GM19455 (cell line): ENCODE measurements at regions not wholly inside any gene's neighbourhood (a gene's known extent, or its start where the extent isn't known, plus 50 kb on each side); places are given as distances from the start of the nearest gene placed in this dataset.
A peak's percentile ranks its signal among the peaks of the same experiment; 100 is the strongest.
"Not testable (repeated sequence)": the region's sequence is repeated elsewhere in the genome, so short reads cannot be mapped to it uniquely, and the experiment has no call there.

Experiments used
- ATAC-seq: cut with Tn5 transposase; IDR thresholded peaks from one replicate; pipeline ENCODE4 v1.9.1; 2021; ENCODE audit not compliant: unreplicated experiment

DNA sequence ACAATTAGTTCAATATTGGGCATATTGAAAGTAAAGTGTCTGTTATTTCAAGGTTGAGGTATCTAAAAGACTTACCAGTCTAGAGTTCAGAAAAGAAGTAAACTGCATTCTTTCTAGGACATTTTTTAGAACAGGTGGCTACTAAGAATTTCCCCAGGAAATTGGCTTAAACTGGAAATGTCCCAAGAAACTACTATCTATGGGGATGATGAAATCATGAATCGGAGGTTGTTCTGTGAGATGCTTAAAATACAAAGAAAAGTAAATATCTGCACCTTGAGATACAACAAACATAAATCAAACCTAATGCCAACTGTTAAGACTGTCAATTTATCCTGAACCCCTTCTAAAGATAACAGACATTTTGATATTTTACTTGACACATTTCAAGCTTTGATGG is 226.5 kb upstream of the NREP start:
- ATAC-seq: no peak

GRCh38 chr5:111977436-111977829 is 220.4 kb upstream of the NREP start:
- ATAC-seq: no peak

- no peak for ATAC-seq
These were observed 219.9 kb upstream of the NREP start for GRCh38 chr5:111976705-111977435.

GRCh38 chr5:111975133-111975532 is 218.1 kb upstream of the NREP start:
- ATAC-seq: no peak

DNA sequence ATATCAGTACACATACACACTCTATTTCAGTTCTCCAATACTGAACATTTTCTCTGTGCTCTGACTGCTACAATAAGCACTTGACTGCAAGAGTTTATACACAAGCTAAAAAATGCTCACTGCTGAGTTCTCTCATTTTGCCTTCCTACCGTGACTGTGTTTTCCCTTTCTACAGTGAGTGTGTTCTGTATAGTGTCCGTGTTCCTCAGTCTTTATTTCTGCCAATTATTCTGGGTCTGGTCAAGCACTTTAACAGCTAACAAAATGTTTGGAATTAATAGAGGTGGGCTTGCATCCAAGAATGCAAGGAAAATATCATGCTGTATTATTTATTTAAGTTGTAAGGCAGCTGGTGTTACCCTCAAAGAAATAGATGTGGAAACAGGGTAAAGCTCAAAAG is 217.0 kb upstream of the NREP start:
- no peak for ATAC-seq

- ATAC-seq: no peak
These were observed 215.6 kb upstream of the NREP start for GRCh38 chr5:111972548-111972947.

- ATAC-seq: no peak
These were observed 215.1 kb upstream of the NREP start for GRCh38 chr5:111972080-111972479.

DNA sequence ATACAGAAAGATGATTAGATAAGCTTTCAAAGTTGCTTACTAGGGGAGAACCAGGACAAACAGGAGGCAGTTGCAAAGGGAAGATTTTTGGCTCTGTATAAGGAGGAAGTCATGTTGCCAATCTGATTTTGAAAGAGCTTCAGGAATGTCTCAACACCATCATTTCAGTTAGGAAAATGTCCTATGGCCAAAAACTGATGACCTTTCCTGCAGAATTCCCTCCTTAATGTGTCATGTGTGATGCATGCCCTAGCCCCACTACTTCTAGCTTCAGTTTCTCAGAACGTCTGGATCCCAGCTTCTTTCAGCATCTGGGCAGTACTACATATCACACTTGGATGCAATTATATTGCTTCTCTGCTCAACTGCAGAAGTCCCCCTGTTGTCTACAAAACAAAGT is 211.5 kb upstream of the NREP start:
- ATAC-seq: no peak

DNA sequence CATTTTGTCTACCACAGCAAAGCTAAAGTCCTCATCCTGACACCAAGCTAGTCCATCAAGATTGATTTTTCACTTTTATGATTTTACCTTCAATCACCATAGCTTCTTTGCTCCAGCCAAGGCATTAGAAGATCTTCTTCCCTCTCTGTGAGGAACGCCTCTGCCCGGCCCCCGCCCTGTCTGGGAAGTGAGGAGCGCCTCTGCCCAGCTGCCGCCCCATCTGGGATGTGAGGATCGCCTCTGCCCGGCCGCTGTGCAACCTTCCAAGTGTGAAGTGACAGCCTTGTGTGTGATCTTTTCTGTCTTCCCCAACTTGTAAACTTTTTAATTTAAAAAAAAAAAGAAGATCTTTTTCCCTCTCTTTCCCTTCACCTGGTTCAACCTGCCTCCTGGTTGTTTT is 210.5 kb upstream of the NREP start:
- ATAC-seq: no peak

DNA sequence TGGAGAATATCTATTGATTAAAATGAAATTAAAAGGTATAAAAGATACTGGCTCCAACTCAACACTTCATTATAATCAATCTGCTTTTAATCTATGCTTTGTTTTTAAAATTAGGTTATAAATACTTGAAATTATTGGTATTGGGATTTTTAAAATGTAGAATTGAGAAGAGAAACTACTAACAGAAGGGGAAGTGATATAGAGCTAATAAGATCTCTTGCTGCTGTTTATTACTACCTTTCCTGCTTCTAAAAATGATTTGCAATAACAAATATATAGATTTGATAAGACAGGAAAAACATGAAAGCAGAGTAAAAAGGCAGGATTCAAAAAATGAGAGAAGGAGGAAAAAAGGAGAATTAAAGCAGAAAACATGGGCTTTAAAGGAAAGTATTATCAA is 209.3 kb upstream of the NREP start:
- ATAC-seq: no peak

- no peak for ATAC-seq
These were observed 206.6 kb upstream of the NREP start for GRCh38 chr5:111963555-111963954.

- ATAC-seq: no peak
These were observed 205.9 kb upstream of the NREP start for GRCh38 chr5:111962906-111963305.

DNA sequence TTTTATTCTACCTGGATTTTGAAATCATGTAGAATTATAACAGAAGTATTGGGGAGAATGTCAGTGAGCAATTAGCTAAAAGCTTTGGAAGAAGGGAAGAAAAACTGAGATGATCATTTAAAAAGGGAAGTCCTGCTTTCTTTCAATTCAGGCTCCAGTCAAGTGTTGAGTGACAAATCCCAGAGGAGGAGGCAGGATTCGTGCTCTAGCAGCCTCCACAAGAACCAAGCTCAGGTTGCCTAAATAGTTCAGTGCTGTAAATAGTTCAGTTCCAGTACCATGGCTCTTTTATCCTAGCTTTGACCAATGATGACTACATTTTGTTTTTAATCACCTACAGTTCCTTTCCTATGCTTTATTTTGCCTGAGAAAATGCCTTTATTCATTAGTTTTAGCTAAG is 204.9 kb upstream of the NREP start:
- ATAC-seq: no peak

DNA sequence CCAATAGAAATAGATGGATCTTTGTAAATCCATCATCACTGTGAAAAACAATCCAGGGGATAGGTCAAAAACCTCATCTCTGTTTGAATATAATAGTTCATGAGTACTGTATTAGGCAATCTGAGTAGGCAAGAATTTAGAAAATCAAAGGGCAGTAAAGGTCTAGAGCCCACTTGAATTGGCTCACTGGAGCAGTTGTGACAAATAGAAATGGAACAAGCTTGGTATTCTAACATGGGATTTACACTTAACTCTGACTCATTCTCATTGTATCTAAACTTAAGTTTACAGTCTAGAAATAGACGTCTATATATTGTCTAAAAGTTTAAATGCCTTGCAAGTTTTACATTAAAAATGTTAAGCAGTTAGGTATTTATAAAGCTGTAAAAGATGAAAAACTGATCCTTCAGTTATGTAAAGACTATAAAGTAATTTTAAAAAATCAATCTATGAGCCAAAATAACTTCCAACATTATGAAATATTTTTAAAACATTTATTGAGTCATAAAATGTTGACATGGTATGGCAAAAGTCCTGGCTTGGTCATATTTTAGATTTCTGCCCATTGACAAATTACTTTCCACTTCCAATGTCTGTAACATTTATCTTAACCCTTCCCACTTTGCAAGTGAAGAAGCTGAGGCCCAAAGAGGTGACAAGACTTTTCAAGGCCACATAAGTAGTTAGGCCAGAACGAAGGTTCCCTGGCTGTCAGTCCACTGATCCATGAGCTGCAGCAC is 203.7 kb upstream of the NREP start:
- ATAC-seq: no peak

DNA sequence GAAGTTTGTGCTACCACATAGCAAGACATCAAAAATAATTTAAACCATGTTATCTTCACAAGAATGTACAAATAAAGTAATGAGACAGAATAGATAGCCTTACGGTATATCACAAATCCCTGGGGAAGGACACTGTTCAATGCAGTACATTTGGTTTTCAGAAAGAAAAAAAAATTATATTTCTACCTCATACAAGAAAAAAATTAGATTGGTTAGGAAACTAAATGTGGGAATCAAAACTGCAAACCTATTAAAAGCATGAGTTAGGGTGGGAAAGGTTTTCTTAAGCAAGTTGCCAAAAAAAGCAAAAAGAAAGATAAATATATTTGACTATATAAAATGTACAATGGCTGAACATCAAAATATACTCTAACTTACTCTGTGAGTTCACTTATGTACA is 201.9 kb upstream of the NREP start:
- no peak for ATAC-seq

- not testable (repeated sequence) for ATAC-seq
These were observed 199.8 kb upstream of the NREP start for GRCh38 chr5:111956765-111957164.

GRCh38 chr5:111954516-111955395 is 197.8 kb upstream of the NREP start:
- peak; percentile 74 for ATAC-seq

DNA sequence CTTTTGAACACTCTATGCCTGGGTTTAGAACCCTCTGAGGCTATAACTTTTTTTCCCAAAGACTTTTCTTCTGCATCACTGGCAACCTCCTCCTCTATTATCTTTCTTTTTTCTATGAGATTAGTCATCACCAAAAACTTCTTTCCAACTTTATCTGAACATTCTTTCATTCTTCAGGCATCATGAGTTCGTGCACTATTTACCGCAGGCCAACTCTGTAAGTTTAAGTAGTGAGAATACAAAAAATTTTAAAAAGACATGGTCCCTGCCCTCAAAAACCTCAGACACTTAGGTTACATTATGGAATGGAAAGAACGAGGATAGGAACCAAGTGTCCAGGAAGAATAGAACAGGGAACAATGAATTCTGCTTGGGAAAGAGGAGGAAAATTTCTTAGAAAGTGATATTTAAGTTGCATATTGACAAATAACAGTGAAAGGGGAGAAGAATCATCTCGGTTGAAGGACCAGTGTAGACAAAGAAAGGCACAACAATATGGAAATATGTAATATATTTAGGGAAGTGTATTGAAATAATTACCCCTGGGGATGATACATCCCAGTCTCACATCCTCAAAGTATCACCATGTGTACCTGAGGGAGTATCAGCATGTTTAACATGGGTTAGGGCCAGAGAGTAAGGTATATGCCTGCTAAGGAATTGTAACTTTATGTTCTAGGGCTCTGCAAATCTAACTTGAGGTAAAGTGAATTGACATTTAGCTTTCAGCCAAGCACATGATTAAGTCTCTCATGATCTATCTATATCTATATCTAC is 196.5 kb upstream of the NREP start:
- no peak for ATAC-seq

- no peak for ATAC-seq
These were observed 195.6 kb upstream of the NREP start for GRCh38 chr5:111952555-111952954.

- no peak for ATAC-seq
These were observed 193.7 kb upstream of the NREP start for GRCh38 chr5:111950660-111951059.
